Endothelial cell of umbilical vein (primary cell): ENCODE measurements at regions not wholly inside any gene's neighbourhood (a gene's known extent, or its start where the extent isn't known, plus 50 kb on each side); places are given as distances from the start of the nearest gene placed in this dataset.

Source experiments
- CTCF ChIP-seq, 2 donors: IDR thresholded peaks; 1 replicate in 1 of 2; 2 replicates in 1 of 2; pipeline ENCODE4 v1.5.1; 2011; ENCODE audit warnings: low read length in 2 of 2, mild to moderate bottlenecking in 2 of 2, moderate library complexity in 2 of 2, control low read depth in 1 of 2, inconsistent platforms in 1 of 2, low read depth in 1 of 2; ENCODE audit not compliant: insufficient read depth in 1 of 2; ENCODE audit errors: extremely low read depth in 1 of 2
- EZH2 ChIP-seq: IDR thresholded peaks from 2 replicates; pipeline ENCODE4 v1.6.1; 2012; ENCODE audit warnings: borderline replicate concordance, low read depth, mild to moderate bottlenecking, moderate library complexity, low read length, inconsistent platforms; ENCODE audit not compliant: severe bottlenecking
- FOS ChIP-seq: IDR thresholded peaks from 2 replicates; pipeline ENCODE4 v1.6.1; 2011; ENCODE audit warnings: mild to moderate bottlenecking, low read length, moderate library complexity, borderline replicate concordance; ENCODE audit not compliant: insufficient read depth
- GATA2 ChIP-seq: IDR thresholded peaks from 2 replicates; pipeline ENCODE4 v1.7.0; 2011; ENCODE audit warnings: low read depth, mild to moderate bottlenecking, moderate library complexity, mixed read lengths, low read length; ENCODE audit not compliant: insufficient read length, insufficient read depth
- MYC ChIP-seq: IDR thresholded peaks from one replicate; pipeline ENCODE4 v1.6.1; 2011; ENCODE audit warnings: mild to moderate bottlenecking, low read depth, low read length
- POLR2A ChIP-seq: IDR thresholded peaks from 2 replicates; pipeline ENCODE4 v1.6.1; 2012; ENCODE audit warnings: low read depth, mild to moderate bottlenecking, control low read depth, low read length
- POLR2AphosphoS5 ChIP-seq: IDR thresholded peaks from 2 replicates; pipeline ENCODE4 v1.6.1; 2012; ENCODE audit warnings: low read depth, mild to moderate bottlenecking, control low read depth, low read length, moderate library complexity; ENCODE audit not compliant: insufficient read depth
- TF ChIP-seq, protein P1 (sequence below): IDR thresholded peaks from 2 replicates; pipeline ENCODE4 v1.6.1; 2011; ENCODE audit not compliant: insufficient read depth, insufficient read length

DNA sequence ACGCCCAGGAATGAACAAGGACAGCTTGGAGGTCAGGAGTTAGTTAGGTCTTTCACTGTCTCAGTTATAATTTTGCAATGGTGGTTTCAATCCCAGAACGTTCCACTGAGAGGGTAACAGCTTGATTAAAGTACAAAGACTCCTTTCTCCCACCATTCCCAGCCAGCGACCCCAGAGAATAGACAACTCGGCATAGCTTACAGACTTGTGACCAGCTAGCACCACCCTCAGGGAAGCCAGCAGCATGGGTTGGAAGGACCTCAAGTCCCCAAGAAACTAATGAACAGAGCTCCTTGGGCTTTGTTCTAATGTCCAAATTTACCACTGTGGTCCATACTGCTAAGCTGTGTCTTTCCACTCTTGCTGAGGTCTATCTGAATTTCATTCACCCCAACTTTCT, 72.0 kb upstream of the MED14 start:
- TF ChIP-seq POLR2A (no peak), CTCF (IDR thresholded peaks at IDR 0.05; ENCODE audit: extremely low read depth in 1 of 2, insufficient read depth in 1 of 2, low read depth in 1 of 2, low read length in 2 of 2) (no peak), EZH2 (no peak), POLR2AphosphoS5 (no peak), FOS (no peak), MYC (no peak), GATA2 (no peak)
- TF ChIP-seq, protein P1, sequence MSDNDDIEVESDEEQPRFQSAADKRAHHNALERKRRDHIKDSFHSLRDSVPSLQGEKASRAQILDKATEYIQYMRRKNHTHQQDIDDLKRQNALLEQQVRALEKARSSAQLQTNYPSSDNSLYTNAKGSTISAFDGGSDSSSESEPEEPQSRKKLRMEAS = no peak
